Adrenal gland (tissue), 5 donors: ENCODE measurements at regions not wholly inside any gene's neighbourhood (a gene's known extent, or its start where the extent isn't known, plus 50 kb on each side); places are given as distances from the start of the nearest gene placed in this dataset.

ENCODE experiments used
- CTCF ChIP-seq, 6 experiments: fragments of 450-650 bp in 4 of 6; fragments of 200-600 bp in 2 of 6; sonication (generic) in 1 of 6; IDR thresholded peaks; 1 replicate in 5 of 6; 2 replicates in 1 of 6; pipeline versions ENCODE4 v1.5.1 to v1.8.0; 2016 to 2021; ENCODE audit warnings: antibody characterized with exemption in 6 of 6, mild to moderate bottlenecking in 2 of 6, moderate library complexity in 1 of 6
- POLR2A ChIP-seq, 2 donors: fragments of 450-650 bp; IDR thresholded peaks; one replicate each; pipeline ENCODE4 v1.6.1; 2017; ENCODE audit warnings: antibody characterized with exemption in 2 of 2, mild to moderate bottlenecking in 2 of 2, moderate library complexity in 1 of 2
- donor health status: DM: no; HTN: no; CAD: no.

- TF ChIP-seq CTCF (IDR thresholded peaks at IDR 0.05), result no peak
- no peak for TF ChIP-seq POLR2A (IDR thresholded peaks at IDR 0.05)
Measured at GRCh38 chr2:128369108-128369555, 50.5 kb upstream of the HS6ST1 start.
